Kasumi-1 (cell line): ENCODE measurements at regions not wholly inside any gene's neighbourhood (a gene's known extent, or its start where the extent isn't known, plus 50 kb on each side); places are given as distances from the start of the nearest gene placed in this dataset.
A peak's percentile ranks its signal among the peaks of the same experiment; 100 is the strongest.
"Not testable (repeated sequence)": the region's sequence is repeated elsewhere in the genome, so short reads cannot be mapped to it uniquely, and the experiment has no call there.

Experiments
- DNase-seq, 2 experiments: peaks; one replicate each; lab custom pipeline; 2025; lab: John Stamatoyannopoulos, UW

GRCh38 chr18:66872277-66872676 is 268.4 kb upstream of the CDH19 start:
- peak; percentile 35 to 42 for DNase-seq

- no peak for DNase-seq
Measured at GRCh38 chr18:66867653-66868052, 263.8 kb upstream of the CDH19 start.

GRCh38 chr18:66866427-66866940 is 262.6 kb upstream of the CDH19 start:
- DNase-seq, result not testable (repeated sequence)

- DNase-seq, result no peak
Measured at GRCh38 chr18:66838340-66838987, 234.6 kb upstream of the CDH19 start.

GRCh38 chr18:66833646-66834045 is 229.8 kb upstream of the CDH19 start:
- DNase-seq, result no peak

GRCh38 chr18:66826211-66826610 is 222.3 kb upstream of the CDH19 start:
- no peak for DNase-seq

GRCh38 chr18:66825347-66825746 is 221.5 kb upstream of the CDH19 start:
- DNase-seq, result no peak

- DNase-seq, result peak; percentile 18 to 25
Measured at GRCh38 chr18:66819235-66819634, 215.3 kb upstream of the CDH19 start.

- DNase-seq, result no peak
Measured at GRCh38 chr18:66813138-66813537, 209.2 kb upstream of the CDH19 start.

GRCh38 chr18:66795051-66795450 is 191.2 kb upstream of the CDH19 start:
- DNase-seq, result no peak

- DNase-seq, result no peak
Measured at GRCh38 chr18:66792466-66792865, 188.6 kb upstream of the CDH19 start.

GRCh38 chr18:66780609-66781008 is 176.7 kb upstream of the CDH19 start:
- no peak for DNase-seq

- DNase-seq, result no peak
Measured at GRCh38 chr18:66778048-66778447, 174.2 kb upstream of the CDH19 start.

- DNase-seq, result no peak
Measured at GRCh38 chr18:66769375-66769774, 165.5 kb upstream of the CDH19 start.

- DNase-seq, result no peak
Measured at GRCh38 chr18:66764230-66764629, 160.3 kb upstream of the CDH19 start.

- DNase-seq, result no peak
Measured at GRCh38 chr18:66761166-66761565, 157.3 kb upstream of the CDH19 start.

- DNase-seq, result no peak
Measured at GRCh38 chr18:66760559-66760958, 156.7 kb upstream of the CDH19 start.

GRCh38 chr18:66759050-66759828 is 155.3 kb upstream of the CDH19 start:
- DNase-seq, result no peak

GRCh38 chr18:66757946-66758345 is 154.1 kb upstream of the CDH19 start:
- DNase-seq, result no peak

- no peak for DNase-seq
Measured at GRCh38 chr18:66754335-66754734, 150.4 kb upstream of the CDH19 start.

GRCh38 chr18:66752733-66753132 is 148.8 kb upstream of the CDH19 start:
- no peak for DNase-seq

- no peak for DNase-seq
Measured at GRCh38 chr18:66749481-66750035, 145.7 kb upstream of the CDH19 start.

GRCh38 chr18:66749030-66749429 is 145.1 kb upstream of the CDH19 start:
- DNase-seq, result peak; percentile 9 to 24
